ENCODE measurements at regions not wholly inside any gene's neighbourhood (a gene's known extent, or its start where the extent isn't known, plus 50 kb on each side); places are given as distances from the start of the nearest gene placed in this dataset.

GRCh38 chr6:102773636-102774035 lies 1380.1 kb downstream of the GRIK2 start:
- intact Hi-C loops (cut with micrococcal nuclease) = no loop called here
- Histone ChIP-seq H3K4me1 (ENCODE audit: control insufficient read depth, extremely low read depth, insufficient read depth, low read length) (no peaks in the 10 kb centered on the region), H3K4me3 (replicated peaks in 1 of 3; ENCODE audit: insufficient read depth in 1 of 3, low read depth in 1 of 3, low read length in 3 of 3) (no peak overlapping the region), H3K9me1 (replicated peaks; ENCODE audit: control insufficient read depth, extremely low read depth, insufficient read depth, low read length) (no peaks in the 10 kb centered on the region), H3K4me2 (ENCODE audit: insufficient read depth, low read length) (no peak overlapping the region), H2AFZ (ENCODE audit: low read depth, low read length) (no peak overlapping the region), H4K20me1 (replicated peaks; ENCODE audit: control insufficient read depth, extremely low read depth, insufficient read depth, low read length) (no peaks in the 10 kb centered on the region), H3K27ac (ENCODE audit: insufficient read depth, low read depth, low read length) (no peak overlapping the region), H3K9ac (replicated peaks; ENCODE audit: extremely low read depth, insufficient read depth, low read length) (no peak overlapping the region), H3K27me3 (ENCODE audit: control insufficient read depth in 2 of 2, insufficient read depth in 2 of 2, low read length in 2 of 2) (no peaks in the 10 kb centered on the region), H3K9me3 (replicated peaks; ENCODE audit: control insufficient read depth, insufficient read depth, low read length) (no peaks in the 10 kb centered on the region), H3K36me3 (ENCODE audit: control insufficient read depth in 2 of 2, extremely low read depth in 1 of 2, insufficient read depth in 2 of 2, low read length in 2 of 2) (no peaks in the 10 kb centered on the region), H3K79me2 (ENCODE audit: control insufficient read depth, insufficient read depth, low read length) (no peaks in the 10 kb centered on the region)
- BruUV-seq (replicated peaks) = no TSS peak
- POLR2A ChIA-PET = no interaction called here
- CTCF ChIA-PET = no interaction called here
- no peak for DNase-seq (ENCODE audit: low read depth, low spot score)
- FAIRE-seq = no peak
- dilution Hi-C loops (cut with MboI; ENCODE audit: extremely low pct_ligation_motif_present, low sequenced_read_pairs) = no loop called here
- TF ChIP-seq POLR2A (IDR thresholded peaks at IDR 0.05; ENCODE audit: low read depth, low read length) (no peak), GATA2 (IDR thresholded peaks at IDR 0.05; ENCODE audit: insufficient read depth, insufficient read length, low read depth, low read length) (no peak), FOS (IDR thresholded peaks at IDR 0.05; ENCODE audit: borderline replicate concordance, insufficient read depth, low read length) (no peak), POLR2AphosphoS5 (IDR thresholded peaks at IDR 0.05; ENCODE audit: insufficient read depth, low read depth, low read length) (no peak), CTCF (IDR thresholded peaks at IDR 0.05; ENCODE audit: extremely low read depth in 1 of 2, insufficient read depth in 1 of 2, low read depth in 1 of 2, low read length in 2 of 2) (no peak), MYC (IDR thresholded peaks at IDR 0.05; ENCODE audit: low read depth, low read length) (no peak), EZH2 (IDR thresholded peaks at IDR 0.05; ENCODE audit: borderline replicate concordance, low read depth, low read length, severe bottlenecking) (no peak), JUN (IDR thresholded peaks at IDR 0.05; ENCODE audit: borderline replicate concordance, insufficient read depth, insufficient read length, low read depth) (no peak), MAX (IDR thresholded peaks at IDR 0.05; ENCODE audit: insufficient read depth, insufficient read length) (no peak)

Data from endothelial cell of umbilical vein (primary cell).